NCI-H2081 (cell line): ENCODE measurements at regions not wholly inside any gene's neighbourhood (a gene's known extent, or its start where the extent isn't known, plus 50 kb on each side); places are given as distances from the start of the nearest gene placed in this dataset.
"Not testable (repeated sequence)": the region's sequence is repeated elsewhere in the genome, so short reads cannot be mapped to it uniquely, and the experiment has no call there.

ENCODE experiments used
- DNase-seq, 2 experiments: peaks; one replicate each; lab custom pipeline; 2025; lab: John Stamatoyannopoulos, UW

DNA sequence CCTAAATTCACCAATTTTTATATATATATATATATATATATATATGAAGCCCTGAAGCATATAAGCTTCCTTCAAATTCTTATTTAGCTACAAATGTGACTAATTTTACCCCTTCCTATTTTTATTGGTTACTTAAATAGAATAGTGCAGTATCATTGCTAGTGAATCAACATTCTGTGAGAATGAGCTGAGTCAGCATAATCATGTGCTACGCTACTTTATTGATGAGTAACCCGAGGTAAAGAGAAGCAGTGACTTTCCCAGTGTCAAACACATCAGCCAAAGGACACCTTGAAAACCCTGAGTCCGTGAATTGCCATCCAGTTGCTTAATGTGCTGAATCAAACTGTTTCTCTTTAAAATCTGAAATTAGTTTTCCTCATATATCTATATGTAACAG lies 546.2 kb downstream of the DMRTA1 start:
- no peak for DNase-seq

DNA sequence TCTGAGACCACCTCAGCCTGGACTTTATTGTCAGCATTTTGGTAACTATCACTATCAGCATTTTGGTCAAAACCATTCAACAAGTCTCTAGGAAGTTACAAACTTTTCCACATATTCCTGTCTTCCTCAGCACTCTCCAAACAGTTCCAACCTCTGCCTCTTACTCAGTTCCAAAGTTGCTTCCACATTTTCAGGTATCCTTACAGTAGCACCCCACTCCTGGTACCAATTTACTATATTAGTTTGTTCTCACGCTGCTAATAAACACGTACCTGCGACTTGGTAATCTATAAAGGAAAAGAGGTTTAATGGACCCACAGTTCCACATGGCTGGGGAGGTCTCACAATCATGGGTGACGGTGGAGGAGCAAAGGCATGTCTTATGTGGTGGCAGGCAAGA lies 551.3 kb downstream of the DMRTA1 start:
- DNase-seq, result no peak

DNA sequence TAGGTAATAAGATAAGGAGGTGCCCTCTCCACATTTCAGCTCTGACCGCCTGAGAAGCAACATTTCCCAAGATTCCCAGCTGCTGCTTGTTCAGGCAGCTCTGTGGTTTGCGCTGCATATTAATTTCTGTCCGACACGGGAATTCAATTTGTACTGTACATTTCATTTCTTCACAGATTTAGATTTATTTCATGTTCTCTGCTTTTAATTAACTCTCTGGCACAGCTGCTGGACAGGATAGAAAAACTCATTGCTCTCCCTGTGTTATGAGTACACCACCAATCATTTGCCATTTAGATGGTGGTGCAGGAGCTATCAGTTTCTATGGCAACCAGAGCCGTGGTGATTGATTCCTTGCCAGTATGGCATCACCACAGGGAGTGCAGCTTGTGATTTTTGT lies 558.5 kb downstream of the DMRTA1 start:
- peak; percentile 10 to 61 for DNase-seq

DNA sequence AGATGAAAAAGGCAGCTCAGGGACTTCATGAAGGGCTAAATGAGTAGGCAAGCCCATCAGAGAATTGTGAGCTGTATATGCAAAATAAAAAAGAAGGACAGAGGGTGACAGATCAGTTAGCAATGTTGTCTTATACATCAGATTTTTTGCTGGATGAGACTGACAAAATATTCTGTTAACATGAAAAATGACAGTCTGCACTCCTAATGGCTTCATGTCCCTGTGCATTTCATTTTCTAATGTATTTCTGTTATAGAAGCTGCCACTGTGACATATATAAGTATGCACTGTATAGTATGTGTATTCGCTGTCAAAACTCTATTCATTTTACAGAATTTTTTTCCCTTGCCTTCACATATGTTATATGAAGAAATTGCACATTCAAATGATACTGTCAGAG lies 559.5 kb downstream of the DMRTA1 start:
- DNase-seq, result no peak

DNA sequence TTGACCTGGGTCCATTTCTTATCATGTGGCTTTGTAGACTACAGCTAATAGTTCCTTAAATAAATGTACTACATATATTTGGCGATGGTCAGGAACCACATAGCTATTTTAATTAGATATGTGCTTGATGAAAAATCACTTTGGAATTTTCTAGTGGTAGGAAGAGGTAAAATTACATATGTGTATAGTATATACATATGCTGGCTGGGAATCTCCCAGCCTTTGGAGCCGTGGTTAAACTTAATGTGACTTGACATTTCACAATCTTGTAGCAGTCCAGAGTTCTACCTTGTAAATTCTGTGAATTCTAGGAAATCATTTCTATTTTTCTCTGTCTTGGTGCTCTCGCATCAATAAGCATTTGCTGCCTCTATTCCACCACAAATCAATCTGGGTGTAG lies 565.0 kb downstream of the DMRTA1 start:
- DNase-seq, result no peak

DNA sequence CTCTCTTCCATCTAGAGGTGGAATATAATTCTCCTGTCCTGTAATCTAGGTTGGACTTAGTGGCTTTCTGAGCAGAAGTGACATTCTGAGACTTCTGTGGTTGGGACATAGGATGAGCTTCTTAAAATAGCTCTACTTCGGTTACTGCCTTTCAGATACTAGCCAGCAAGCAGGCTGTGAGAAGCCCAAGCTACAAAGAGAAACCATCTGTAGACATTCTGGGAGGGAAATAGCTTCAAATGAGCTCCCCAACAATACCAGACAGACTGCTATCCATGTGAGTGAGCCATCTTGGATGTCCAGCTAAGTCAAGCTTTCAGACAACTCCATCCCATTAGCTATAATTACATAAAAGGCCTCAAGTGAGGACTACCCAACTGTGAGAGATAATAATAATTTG lies 568.9 kb downstream of the DMRTA1 start:
- DNase-seq, result no peak

DNA sequence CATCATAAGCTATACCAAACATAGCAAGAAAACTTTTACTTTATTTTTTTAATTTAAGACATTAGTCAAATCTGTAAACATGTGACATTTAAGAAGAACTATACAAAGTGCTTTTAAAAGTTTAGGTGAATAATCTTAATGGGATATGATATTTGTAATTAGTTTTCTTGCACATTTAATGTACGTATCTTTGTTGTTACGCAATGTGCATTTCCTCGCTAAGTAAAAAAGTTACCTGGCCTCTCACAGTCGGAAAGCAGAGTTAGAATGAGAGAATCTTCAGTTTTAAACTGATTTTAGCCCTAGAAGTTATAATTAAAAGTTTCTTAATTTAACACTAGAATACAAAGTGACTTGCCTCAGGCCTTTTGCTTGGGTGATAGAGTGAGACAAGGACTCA lies 589.8 kb downstream of the DMRTA1 start:
- DNase-seq, result no peak

DNA sequence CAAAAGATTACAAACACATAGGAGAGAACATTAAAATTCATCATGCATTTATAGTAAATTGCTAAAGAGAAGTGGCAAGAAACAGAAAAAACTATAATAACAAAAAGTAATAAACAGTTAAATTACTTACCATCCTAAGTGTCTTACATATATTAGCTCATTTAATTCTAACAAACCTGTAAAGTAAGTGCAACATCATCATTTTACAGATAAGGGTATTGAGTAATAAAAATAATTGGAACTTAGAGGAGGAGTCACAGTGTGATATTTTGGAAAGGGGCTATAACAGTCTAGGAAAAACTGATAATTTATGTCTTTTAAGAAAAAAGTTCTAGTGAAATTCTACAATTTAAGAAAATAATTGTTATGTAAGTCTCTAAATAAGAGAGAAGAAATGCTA lies 592.8 kb downstream of the DMRTA1 start:
- no peak for DNase-seq

DNA sequence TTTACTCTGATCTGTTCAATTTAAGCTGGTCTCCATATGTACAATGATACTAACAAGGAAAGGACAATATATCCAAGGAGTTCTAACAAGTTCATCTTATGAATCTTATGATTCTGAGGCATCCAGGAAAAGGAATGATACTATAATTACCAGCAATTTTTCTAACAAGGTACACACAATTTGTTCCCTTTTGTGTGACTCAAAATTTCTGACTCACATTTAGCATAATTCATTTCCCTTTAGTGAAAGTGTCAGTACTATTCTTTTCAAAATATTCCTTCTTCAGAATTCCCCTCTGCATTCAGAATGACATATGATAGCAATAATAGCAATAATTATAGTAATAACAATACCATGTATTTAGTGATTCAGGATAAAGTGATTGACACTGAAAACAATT lies 594.8 kb downstream of the DMRTA1 start:
- no peak for DNase-seq

DNA sequence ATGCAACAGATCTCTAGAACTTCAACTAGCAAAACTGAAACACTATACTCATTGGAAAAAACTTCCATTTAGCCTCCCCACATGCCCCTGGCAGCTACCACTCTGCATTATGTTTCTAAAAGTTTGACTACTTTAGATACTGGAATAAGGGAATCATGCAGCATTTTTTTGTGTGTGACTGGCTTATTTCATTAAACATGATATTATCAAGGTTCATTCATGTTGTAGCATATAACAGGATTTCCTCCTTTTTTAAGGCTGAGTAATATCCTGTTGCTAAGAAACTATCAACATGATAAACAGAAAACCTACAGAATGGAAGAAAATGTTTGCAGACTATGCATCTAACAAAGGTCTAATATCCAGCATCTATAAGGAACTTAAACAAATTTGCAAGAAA lies 597.9 kb downstream of the DMRTA1 start:
- DNase-seq, result no peak

DNA sequence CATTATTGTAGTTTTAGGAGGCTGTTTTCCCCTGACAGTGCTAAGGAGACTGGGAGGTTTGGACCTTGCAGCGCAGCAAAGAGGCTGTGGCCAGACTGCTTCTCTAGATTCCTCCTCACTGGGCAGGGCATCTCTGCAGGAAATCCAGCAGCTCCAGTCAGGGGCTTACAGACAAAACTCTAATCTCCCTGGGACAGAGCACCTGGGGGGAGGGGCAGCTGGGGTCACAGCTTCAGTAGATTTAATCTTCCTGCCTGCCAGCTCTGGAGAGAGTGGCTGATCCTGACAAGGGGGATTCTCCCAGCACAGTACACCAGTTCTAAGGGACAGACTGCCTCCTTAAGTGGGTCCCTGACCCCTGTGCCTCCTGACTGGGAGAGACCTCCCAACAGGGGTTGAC lies 599.4 kb downstream of the DMRTA1 start:
- DNase-seq, result not testable (repeated sequence)

DNA sequence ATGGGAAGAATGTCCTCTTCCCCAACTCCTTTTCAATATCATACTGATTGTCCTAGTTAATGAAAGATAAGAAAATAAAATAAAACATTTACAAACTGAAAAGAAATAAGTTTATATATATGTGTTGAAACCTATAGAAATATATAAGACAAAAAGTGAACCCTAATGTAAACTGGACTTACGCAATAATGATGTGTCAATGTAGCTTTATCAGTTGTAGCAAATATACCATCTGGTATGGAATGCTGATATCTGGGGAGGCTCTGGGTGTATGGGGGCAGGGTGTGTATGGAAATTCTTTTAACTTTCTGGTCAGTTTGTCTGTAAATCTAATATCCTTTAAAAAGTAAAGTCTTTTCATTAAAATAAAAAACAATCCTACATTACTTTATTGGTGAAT lies 603.9 kb downstream of the DMRTA1 start:
- no peak for DNase-seq

DNA sequence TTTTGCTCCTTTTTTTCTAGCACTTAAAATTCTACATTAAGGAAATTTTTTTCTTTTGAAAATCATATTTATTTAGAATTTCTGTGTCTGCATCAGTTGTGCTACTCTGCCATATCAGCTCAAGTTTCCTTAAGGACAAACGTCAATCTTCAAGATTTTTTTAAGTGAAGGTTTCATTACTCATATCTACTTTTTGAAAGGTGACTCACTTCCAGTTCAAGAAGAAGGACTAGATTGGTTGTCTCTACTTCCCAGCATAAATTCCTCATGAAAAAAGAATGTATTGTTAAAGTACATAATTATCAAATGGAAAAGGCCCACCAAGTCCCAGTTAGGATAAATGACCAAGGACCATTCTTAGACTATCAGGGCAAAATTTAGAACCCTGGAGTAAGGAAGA lies 626.5 kb downstream of the DMRTA1 start:
- no peak for DNase-seq

DNA sequence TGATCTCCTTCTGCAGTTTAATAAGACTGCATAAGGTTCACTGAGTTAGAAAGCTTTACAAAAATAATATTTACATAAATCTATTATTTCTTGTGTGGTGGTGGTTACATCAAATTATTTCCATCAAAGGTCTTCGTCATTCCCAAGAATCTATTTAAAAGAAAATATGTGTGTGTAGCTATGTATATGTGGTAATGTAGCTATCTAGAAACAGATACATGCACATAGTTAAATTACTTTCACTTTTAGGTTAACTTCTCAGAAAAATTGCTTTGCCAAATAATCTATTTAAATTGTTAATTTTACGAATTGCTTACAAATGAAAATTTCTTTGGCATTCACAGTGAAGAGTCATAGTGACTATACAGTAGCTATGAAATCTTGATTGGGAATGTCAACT lies 633.2 kb downstream of the DMRTA1 start:
- DNase-seq, result no peak

DNA sequence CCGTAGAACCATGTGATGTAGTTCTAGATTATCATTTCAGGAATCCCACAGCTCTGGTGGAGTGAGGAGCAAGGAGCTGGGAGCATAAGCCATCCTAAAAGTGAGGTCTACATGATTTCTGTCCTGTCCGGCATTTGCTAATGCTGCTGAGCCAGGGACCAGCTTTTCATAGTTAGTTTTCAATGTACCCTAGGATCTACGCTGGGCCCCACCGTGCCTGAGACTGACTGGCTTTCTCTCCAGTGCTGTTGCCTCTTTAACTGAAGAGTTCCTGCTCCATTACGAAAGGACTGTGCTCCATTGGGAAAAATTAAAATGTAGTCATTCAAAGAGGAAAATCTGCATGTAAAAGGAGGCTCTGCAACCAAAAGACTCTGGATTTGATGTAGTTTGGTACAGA lies 634.8 kb downstream of the DMRTA1 start:
- DNase-seq, result no peak

DNA sequence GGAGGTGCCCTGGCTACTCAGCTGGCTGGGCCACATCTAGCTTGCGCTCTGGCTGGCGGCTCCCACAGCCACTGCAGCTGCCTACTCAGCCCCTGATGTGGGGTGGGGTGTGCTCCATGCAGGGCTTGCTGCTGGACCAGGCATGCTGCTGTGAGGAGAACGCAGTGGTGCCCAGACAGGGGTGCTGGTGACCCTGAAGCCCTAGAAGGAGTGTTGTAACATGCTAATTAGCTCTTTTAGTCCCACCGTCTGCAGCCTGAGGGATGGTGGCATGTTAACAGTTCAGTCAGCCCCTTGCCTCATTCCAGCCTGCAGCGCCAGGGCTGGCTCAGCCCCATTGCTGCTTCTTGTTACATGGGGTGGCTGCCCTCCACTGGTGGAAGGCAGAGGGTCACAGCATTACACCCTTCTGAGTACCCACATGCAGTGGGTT lies 642.3 kb downstream of the DMRTA1 start:
- no peak for DNase-seq

DNA sequence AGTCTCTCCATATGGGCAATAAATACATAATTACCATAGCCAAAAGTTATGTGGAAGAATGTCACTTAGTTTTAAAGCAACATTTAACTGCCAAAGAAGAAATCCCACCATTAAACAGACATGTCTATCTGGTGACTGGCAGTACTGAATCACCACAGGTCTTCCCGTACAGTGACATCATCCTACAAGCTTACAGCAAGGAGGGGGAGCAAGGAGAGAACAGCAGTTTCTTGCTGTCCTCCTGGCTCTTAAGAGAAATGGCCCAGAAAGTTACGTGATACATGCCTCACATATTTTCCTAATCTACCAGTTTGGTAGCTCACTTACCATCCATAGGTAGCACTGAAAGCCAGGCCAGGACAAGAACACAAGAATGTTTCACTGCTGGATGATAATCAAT lies 671.0 kb downstream of the DMRTA1 start:
- DNase-seq, result no peak

DNA sequence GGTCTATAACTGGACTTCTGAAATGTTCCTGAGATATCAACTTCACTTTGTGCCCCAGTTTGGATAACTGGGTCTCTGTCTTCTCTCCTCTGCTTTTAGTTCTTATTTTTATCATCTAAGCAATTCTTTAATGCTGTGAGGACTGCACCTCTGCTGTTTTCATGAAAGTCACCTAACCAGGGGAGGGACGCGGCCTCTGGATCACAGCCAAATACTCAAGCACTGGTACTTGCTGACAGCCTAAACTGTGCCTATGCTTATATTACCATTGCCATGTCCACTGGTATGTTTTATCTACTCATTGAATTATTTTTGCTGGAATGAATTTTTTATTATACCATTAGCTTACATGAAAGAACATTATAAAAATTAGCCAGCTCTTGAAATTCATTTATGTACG lies 674.0 kb downstream of the DMRTA1 start:
- no peak for DNase-seq

DNA sequence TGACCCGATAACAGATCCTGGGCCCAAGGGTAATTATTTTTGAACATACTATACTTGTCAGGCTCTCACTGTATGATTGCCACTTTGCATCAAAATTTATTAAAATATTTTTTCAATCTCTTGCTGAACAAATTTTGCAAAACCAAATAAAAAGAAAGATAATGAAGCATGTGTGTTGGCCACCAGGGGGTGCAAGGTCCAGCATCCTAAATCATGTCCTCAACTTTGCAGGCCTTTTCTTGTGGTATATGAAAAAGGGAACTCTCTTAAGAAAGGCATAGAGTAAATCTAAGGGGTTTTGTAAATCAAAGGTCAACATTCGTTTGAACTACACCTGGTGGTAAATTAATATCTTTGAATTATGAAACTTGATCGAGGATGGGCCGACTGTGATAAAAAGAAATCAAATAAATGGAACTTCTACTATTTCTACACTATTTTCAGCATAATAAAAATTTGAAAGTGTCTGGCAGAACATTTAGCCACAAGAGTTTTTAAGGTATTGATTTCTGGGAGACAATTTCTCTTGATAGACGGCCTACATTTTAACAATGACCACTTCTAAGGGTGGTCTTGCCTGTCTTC lies 676.5 kb downstream of the DMRTA1 start:
- DNase-seq, result peak; percentile 43 to 50

DNA sequence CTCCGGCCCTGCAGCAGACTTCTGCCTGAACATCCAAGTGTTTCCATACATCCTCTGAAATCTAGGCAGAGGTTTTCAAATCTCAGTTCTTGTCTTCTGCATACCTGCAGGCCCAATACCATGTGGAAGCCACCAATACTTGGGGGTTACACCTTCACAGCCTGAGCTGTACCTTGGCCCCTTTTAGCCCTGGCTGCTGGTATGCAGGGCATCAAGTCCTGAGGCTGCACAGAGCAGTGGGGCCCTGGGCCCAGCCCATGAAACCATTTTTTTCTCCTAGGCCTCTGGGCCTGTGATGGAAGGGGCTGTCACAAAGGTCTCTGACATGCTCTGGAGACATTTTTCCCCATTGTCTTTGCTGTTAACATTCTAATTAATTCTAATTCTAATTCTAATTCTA lies 680.6 kb downstream of the ELAVL2 start:
- no peak for DNase-seq

DNA sequence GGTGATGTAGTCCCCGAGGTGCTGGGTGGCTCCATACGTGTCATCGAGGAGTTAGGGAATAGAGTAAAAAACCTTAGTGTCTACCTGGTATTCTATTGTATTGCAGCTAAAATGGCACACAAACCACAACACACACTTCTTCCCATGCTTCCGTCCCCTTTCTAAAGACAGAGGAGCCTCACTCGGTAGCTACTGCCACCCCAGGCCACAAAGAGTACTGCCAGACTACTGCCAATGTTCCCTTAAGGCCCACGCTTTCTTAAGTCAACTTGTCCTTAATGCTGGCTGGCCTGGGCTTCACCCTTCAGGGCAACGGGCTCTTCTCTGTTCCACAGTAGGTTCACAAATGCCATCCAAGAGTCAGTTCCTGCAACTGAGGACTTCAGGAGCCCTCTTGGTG lies 673.0 kb downstream of the ELAVL2 start:
- DNase-seq, result no peak

DNA sequence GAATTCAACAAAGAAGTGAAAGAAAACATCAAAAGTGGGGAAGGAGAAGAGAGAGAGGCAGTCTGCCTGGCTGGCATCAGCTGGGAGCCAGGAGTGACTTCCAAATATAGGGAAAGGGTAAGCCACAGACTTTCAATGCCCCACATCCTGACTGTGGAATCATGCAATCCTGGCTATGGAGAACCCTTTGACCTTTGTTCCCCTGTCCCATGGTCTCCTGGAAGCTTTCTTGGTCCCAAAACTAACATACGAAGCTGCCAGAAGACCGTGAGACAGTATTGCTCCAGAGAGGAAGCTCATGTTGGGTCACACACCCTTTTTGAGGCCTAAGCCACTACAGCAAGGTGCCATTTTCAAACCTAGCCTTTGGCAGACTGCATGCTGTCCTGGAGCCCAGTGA lies 665.5 kb downstream of the ELAVL2 start:
- DNase-seq, result no peak

DNA sequence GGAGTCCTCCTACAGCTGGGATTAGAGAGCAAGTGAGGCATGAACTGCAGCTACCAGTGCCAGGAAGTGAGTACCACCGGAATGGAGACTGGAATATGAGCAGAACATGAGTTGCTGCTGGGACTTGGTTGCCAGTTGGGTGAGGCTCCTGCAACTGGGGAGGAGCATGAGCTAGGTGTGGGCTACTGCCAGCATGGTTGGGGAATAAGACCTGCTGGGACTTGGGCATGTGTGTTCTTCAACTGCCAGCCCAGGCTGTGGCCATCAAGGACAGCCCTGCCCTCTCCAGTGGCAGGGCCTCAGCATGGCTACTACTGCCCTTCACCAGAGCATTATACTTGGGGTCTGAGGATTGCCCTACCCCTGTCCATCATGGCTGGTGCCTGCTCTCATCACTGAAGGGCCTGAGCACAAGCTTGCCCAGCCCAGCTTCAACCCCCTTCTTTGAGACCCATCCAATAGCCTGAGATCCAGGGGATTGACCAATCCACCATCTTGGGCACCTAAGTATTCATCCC lies 665.0 kb downstream of the ELAVL2 start:
- DNase-seq, result no peak

DNA sequence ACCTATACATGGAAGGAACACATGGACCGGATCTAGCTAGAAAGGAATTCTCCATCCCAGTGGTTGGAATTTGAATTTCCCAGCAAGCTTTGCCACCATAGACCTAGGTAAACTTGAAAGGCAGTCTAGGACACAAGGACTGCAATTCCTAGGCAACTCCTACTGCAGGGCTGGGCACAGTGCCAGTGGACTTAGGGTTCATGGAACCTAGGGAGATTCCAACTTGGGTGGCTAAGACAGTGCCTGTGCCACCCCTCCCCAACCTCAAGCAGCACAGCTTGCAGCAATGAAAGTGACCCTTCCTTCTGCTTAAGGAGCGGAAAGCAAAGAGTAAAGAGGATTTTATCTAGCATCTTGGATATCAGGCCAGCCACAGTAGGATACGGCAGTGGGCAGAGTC lies 663.3 kb downstream of the ELAVL2 start:
- DNase-seq, result no peak

DNA sequence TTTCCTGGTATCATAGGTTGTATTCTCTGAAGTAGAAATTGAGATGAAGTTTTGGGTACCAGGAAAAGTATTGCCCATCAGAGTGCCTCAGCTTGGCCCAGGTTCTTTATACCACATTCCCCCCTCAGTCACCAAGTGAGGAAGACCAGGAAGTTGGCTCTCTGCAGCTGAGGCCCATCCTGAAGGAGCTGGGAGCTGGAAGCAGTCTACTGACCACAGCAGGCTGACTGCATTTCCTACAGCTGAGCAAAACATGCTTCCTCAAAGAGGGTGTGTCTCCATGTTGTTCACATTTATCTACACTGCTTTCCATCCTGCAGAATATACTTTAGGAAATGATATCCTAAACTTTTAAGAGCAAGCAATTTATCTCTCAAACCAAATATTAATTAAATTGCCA lies 654.6 kb downstream of the ELAVL2 start:
- DNase-seq, result no peak
